ENCODE measurements at regions not wholly inside any gene's neighbourhood (a gene's known extent, or its start where the extent isn't known, plus 50 kb on each side); places are given as distances from the start of the nearest gene placed in this dataset.

DNA sequence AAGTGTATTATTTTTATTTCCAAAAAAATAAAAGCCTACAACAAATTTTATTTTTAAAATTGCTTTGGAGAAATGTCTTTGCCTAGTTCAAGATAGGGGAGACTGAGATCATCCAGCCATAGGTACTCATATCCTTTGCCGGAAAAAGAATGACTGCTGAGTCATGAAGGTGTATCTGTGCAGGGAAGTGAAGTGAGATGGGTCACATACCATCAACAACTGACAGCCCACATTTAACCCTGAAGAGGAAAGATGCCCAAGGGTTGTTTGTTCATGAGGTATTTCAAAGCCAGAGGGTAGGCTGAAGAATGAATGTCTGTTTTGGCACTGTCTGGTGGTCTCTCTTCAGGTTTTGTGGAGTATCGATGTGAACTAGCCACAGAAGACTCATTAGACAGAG lies 106.7 kb upstream of the TTC29 start:
- no peak overlapping the region for H3K4me3 ChIP-seq (replicated peaks; ENCODE audit: low read depth, low read length)
- no peaks in the 10 kb centered on the region for H3K27me3 ChIP-seq (replicated peaks; ENCODE audit: control insufficient read depth, insufficient read depth, low read length)
- DNase-seq (ENCODE audit: extremely low read depth, insufficient read length): no peak
- no peak for TF ChIP-seq CTCF (IDR thresholded peaks at IDR 0.05; ENCODE audit: insufficient read depth, low read length, poor library complexity, severe bottlenecking)
- no peaks in the 10 kb centered on the region for H3K36me3 ChIP-seq (ENCODE audit: control insufficient read depth, insufficient read depth, low read length)

GRCh38 chr4:147054228-147054872 lies 108.7 kb upstream of the TTC29 start:
- no peaks in the 10 kb centered on the region for H3K36me3 ChIP-seq (ENCODE audit: control insufficient read depth, insufficient read depth, low read length)
- DNase-seq (ENCODE audit: extremely low read depth, insufficient read length): no peak
- no peak for TF ChIP-seq CTCF (IDR thresholded peaks at IDR 0.05; ENCODE audit: insufficient read depth, low read length, poor library complexity, severe bottlenecking)

DNA sequence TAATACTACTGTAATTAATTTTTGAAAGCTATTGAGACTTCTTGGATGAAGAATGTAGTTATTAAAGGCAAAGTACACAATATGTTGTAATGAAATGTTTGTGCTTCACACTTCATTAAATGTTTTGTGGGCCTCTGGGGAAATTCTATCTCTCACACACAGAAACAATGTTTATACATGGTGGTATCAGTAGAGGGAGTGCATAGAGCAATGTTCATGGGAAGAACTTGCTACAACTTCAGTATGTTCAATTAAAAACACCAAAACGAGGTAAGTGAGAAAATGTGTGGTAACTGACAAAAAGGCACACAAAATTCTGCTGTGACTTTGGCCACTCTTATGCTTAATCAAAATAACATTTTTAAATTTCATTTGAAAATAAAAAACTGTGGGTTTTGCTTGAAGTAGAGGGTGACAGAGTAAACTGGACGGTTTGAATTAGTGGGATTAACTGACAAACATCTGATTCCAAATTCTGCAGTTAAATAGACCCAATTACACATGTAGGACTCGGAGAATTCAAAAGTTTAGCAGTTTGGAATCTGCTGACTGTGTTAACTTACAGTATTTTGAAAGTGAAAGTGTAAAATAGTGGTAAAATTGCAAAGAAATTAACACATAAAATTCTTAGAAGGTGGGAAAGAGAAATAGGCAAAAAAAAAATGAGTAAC lies 111.4 kb upstream of the TTC29 start:
- Histone ChIP-seq H3K27me3 (replicated peaks; ENCODE audit: control insufficient read depth, insufficient read depth, low read length) (no peaks in the 10 kb centered on the region), H3K36me3 (ENCODE audit: control insufficient read depth, insufficient read depth, low read length) (no peaks in the 10 kb centered on the region), H3K4me3 (replicated peaks; ENCODE audit: low read depth, low read length) (peak overlapping the region; percentile 8; the same call in 1 of the 2 replicates)
- DNase-seq (ENCODE audit: extremely low read depth, insufficient read length): no peak
- TF ChIP-seq CTCF (IDR thresholded peaks at IDR 0.05; ENCODE audit: insufficient read depth, low read length, poor library complexity, severe bottlenecking): no peak

More at GRCh38 chr4:147054228-147054872, 108.7 kb upstream of the TTC29 start:
- Histone ChIP-seq H3K27me3 (replicated peaks; ENCODE audit: control insufficient read depth, insufficient read depth, low read length) (no peaks in the 10 kb centered on the region), H3K4me3 (replicated peaks; ENCODE audit: low read depth, low read length) (no peak overlapping the region)

DNA sequence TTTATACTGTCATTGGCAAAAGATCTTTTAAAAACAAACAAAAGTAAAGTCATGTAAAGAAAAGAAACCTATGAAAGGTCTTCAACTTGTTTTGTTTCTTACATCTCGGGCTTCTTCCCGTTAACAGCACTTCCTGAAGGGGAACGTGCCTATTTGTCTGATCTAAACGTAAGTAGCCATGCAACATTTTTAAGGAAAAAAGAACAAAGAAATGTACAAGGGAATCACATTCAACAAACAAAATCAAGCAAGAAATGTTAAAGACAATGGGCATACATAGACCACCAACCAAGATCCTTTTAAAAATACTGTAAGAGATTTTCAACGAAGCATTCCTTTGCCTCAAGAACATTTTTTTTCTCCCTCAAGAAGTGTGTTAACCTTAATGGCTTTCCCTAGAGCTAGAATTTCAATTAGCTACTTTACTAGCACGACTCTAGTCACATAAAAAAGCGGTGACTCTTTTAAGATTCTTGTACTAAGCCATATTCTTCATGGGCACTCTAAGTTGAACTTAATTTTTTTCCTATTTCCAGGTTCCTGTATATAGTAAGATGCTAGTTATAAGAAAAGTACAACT lies 112.0 kb upstream of the TTC29 start:
- DNase-seq (ENCODE audit: extremely low read depth, insufficient read length): no peak
- H3K36me3 ChIP-seq (ENCODE audit: control insufficient read depth, insufficient read depth, low read length): no peaks in the 10 kb centered on the region
- no peaks in the 10 kb centered on the region for H3K27me3 ChIP-seq (replicated peaks; ENCODE audit: control insufficient read depth, insufficient read depth, low read length)
- H3K4me3 ChIP-seq (replicated peaks; ENCODE audit: low read depth, low read length): peak overlapping the region; percentile 8; the same call in 1 of the 2 replicates
- TF ChIP-seq CTCF (IDR thresholded peaks at IDR 0.05; ENCODE audit: insufficient read depth, low read length, poor library complexity, severe bottlenecking): no peak

GRCh38 chr4:147059064-147059731 lies 113.5 kb upstream of the TTC29 start:
- Histone ChIP-seq H3K36me3 (ENCODE audit: control insufficient read depth, insufficient read depth, low read length) (no peaks in the 10 kb centered on the region), H3K27me3 (replicated peaks; ENCODE audit: control insufficient read depth, insufficient read depth, low read length) (no peaks in the 10 kb centered on the region), H3K4me3 (replicated peaks; ENCODE audit: low read depth, low read length) (no peak overlapping the region)
- DNase-seq (ENCODE audit: extremely low read depth, insufficient read length): no peak
- TF ChIP-seq CTCF (IDR thresholded peaks at IDR 0.05; ENCODE audit: insufficient read depth, low read length, poor library complexity, severe bottlenecking): no peak

All from GM06990 (cell line).